OCI-LY1 (cell line): ENCODE measurements at regions not wholly inside any gene's neighbourhood (a gene's known extent, or its start where the extent isn't known, plus 50 kb on each side); places are given as distances from the start of the nearest gene placed in this dataset.

Experiments used
- H2AFZ ChIP-seq: fragments of 200-600 bp; sonication (generic), shearing (Covaris generic); 2 replicates; pipeline ENCODE4 v1.6.0; 2014; ENCODE audit warnings: antibody characterized with exemption, mild to moderate bottlenecking, low read length
- H3F3A ChIP-seq: fragments of 200-600 bp; sonication (generic), shearing (Covaris generic); 2 replicates; pipeline ENCODE4 v1.6.0; 2014; ENCODE audit warnings: mild to moderate bottlenecking, antibody characterized with exemption, low read length, moderate library complexity; ENCODE audit not compliant: insufficient read depth
- H3K27ac ChIP-seq: fragments of 200-600 bp; sonication (generic); 2 replicates; pipeline ENCODE4 v1.5.1; 2014; ENCODE audit warnings: low read length, mixed run types, mild to moderate bottlenecking, low read depth; ENCODE audit not compliant: poor library complexity, severe bottlenecking
- H3K27me3 ChIP-seq: fragments of 200-600 bp; sonication (generic); 2 replicates; pipeline ENCODE4 v1.6.0; 2014; ENCODE audit warnings: antibody characterized with exemption, mild to moderate bottlenecking, low read length, moderate library complexity; ENCODE audit not compliant: insufficient read depth
- H3K36me3 ChIP-seq: fragments of 200-600 bp; sonication (generic); 2 replicates; pipeline ENCODE4 v1.6.1; 2014; ENCODE audit warnings: mild to moderate bottlenecking, antibody characterized with exemption, low read length, moderate library complexity, mixed read lengths; ENCODE audit not compliant: insufficient read depth
- H3K4me1 ChIP-seq: fragments of 200-600 bp; sonication (generic); 2 replicates; pipeline ENCODE4 v1.5.1; 2014; ENCODE audit warnings: mild to moderate bottlenecking, low read length, moderate library complexity; ENCODE audit not compliant: insufficient read depth, severe bottlenecking
- H3K4me2 ChIP-seq: fragments of 200-600 bp; sonication (generic), shearing (Covaris generic); 2 replicates; pipeline ENCODE4 v1.6.1; 2014; ENCODE audit warnings: low read length
- H3K4me3 ChIP-seq: fragments of 200-600 bp; sonication (generic); 2 replicates; pipeline ENCODE4 v1.5.1; 2014; ENCODE audit warnings: low read length, low read depth, mild to moderate bottlenecking, mixed read lengths; ENCODE audit not compliant: poor library complexity, severe bottlenecking
- H3K79me2 ChIP-seq: fragments of 200-600 bp; shearing (Covaris generic); 2 replicates; pipeline ENCODE4 v1.6.1; 2016; ENCODE audit warnings: mixed run types, low read length, mixed read lengths; ENCODE audit not compliant: insufficient read depth
- H3K9ac ChIP-seq: fragments of 200-600 bp; sonication (generic), shearing (Covaris generic); 2 replicates; pipeline ENCODE4 v1.6.1; 2014; ENCODE audit warnings: mild to moderate bottlenecking, low read length, mixed read lengths
- H3K9me2 ChIP-seq: fragments of 200-600 bp; sonication (generic), shearing (Covaris generic); 2 replicates; pipeline ENCODE4 v1.6.1; 2014; ENCODE audit warnings: low read depth, mild to moderate bottlenecking, low read length, mixed read lengths
- H3K9me3 ChIP-seq: fragments of 200-600 bp; shearing (Covaris generic); 2 replicates; pipeline ENCODE4 v1.6.1; 2014; ENCODE audit warnings: low read length, mixed read lengths
- H4K20me1 ChIP-seq: fragments of 200-600 bp; sonication (generic), shearing (Covaris generic); 2 replicates; pipeline ENCODE4 v1.6.0; 2016; ENCODE audit warnings: mild to moderate bottlenecking, low read length; ENCODE audit not compliant: insufficient read depth
- CTCF ChIP-seq: fragments of 200-600 bp; sonication (generic), shearing (Covaris generic); IDR thresholded peaks from 2 replicates; pipeline ENCODE4 v1.5.1; 2017; ENCODE audit warnings: mild to moderate bottlenecking, antibody characterized with exemption, low read length, moderate library complexity, mixed read lengths
- EZH2 ChIP-seq: fragments of 200-600 bp; sonication (generic), shearing (Covaris generic); IDR thresholded peaks from 2 replicates; pipeline ENCODE4 v1.8.0; 2017; ENCODE audit warnings: borderline replicate concordance, mixed run types, mild to moderate bottlenecking, antibody characterized with exemption, low read length, moderate library complexity, mixed read lengths

DNA sequence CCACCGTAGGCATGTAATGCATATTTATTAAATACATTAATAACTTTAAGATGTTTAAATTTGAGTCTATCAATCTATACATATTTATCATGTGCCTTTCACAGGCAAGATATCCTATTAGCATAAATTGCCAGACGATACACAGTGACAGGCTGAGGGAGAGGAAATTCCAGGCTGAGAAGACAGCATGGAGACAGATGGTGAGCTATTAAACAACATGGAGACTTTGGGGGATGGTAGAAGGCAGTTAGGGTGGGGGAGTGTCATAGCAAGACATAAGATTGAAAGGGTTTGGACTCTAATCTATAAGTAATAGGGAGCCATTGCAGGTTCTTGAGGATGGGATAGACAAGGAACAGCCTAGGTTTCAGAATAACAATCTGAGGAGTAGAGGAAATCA, 138.5 kb downstream of the NXPE2 start:
- Histone ChIP-seq H4K20me1 (no peaks in the 10 kb centered on the region), H3K27ac (no peak overlapping the region), H3K9ac (no peak overlapping the region), H3K79me2 (no peaks in the 10 kb centered on the region), H3K9me2 (no peaks in the 10 kb centered on the region), H3K27me3 (no peaks in the 10 kb centered on the region), H3K9me3 (no peaks in the 10 kb centered on the region), H3K36me3 (no peaks in the 10 kb centered on the region), H3K4me1 (no peaks in the 10 kb centered on the region), H3K4me3 (no peak overlapping the region), H3K4me2 (no peak overlapping the region), H3F3A (no peaks in the 10 kb centered on the region), H2AFZ (no peak overlapping the region)
- TF ChIP-seq EZH2 (no peak), CTCF (no peak)

DNA sequence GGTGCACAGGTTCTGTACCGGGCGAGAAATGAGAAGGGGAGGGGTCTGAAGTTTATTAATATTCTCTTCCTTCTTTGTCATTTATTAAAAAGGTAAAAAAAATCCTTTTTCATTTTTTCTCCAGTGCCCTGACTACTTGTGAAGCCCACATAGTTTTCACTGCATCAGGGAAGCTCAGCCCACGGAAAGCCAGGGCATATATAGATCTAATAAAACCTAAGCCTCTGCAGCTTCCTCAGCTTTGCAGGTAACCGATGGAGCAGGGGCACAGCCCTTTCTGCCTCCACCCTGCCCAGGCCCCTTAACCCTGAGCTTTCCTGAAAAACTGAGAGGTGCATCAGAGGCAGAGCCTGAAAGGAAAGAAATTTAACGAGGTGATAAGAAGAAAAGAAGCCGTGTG, 140.1 kb downstream of the NXPE2 start:
- Histone ChIP-seq H3K4me2 (no peak overlapping the region), H3K4me1 (no peaks in the 10 kb centered on the region), H3K79me2 (no peaks in the 10 kb centered on the region), H3K9me2 (no peaks in the 10 kb centered on the region), H3K36me3 (no peaks in the 10 kb centered on the region), H3K4me3 (no peak overlapping the region), H3K9me3 (no peaks in the 10 kb centered on the region), H3K27me3 (no peaks in the 10 kb centered on the region), H3K27ac (no peak overlapping the region), H2AFZ (no peak overlapping the region), H4K20me1 (no peaks in the 10 kb centered on the region), H3K9ac (no peak overlapping the region), H3F3A (no peaks in the 10 kb centered on the region)
- TF ChIP-seq EZH2 (no peak), CTCF (no peak)

DNA sequence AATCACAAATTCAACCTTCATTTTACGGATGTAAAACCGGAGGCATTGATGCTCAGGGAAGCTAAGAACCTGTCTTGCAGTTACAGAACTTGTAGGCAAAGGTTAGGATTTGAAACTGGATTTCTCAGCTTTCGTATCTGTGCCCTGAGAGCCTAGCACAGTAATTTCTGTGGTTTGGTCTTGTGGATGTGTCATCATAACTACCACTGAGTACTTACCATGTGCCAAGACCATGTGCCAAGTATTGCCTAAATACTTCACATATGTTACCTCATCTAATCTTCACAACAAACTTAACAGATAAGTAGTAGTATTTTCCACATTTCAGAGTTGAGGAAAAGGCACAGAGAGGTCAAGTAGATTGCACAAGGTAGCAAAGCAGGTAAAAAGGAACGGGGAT, 140.7 kb downstream of the NXPE2 start:
- Histone ChIP-seq H3K27me3 (no peaks in the 10 kb centered on the region), H3K9me3 (no peaks in the 10 kb centered on the region), H4K20me1 (no peaks in the 10 kb centered on the region), H3K9ac (no peak overlapping the region), H3K4me3 (no peak overlapping the region), H3K79me2 (no peaks in the 10 kb centered on the region), H3K4me2 (no peak overlapping the region), H2AFZ (no peak overlapping the region), H3K9me2 (no peaks in the 10 kb centered on the region), H3K4me1 (no peaks in the 10 kb centered on the region), H3K36me3 (no peaks in the 10 kb centered on the region), H3F3A (no peaks in the 10 kb centered on the region), H3K27ac (no peak overlapping the region)
- no peak for TF ChIP-seq CTCF
- TF ChIP-seq EZH2: no peak
